Parathyroid adenoma (tissue), 2 donors: ENCODE measurements at regions not wholly inside any gene's neighbourhood (a gene's known extent, or its start where the extent isn't known, plus 50 kb on each side); places are given as distances from the start of the nearest gene placed in this dataset.

Source experiments
- H2AFZ ChIP-seq: fragments of 300-600 bp; sonication (generic); one replicate; pipeline ENCODE4 v1.7.0; 2017; ENCODE audit warnings: antibody characterized with exemption, mild to moderate bottlenecking
- H3K27ac ChIP-seq: fragments of 300-600 bp; sonication (generic); one replicate; pipeline ENCODE4 v1.7.0; 2017
- H3K27me3 ChIP-seq: fragments of 300-600 bp; sonication (generic); one replicate; pipeline ENCODE4 v1.7.0; 2017; ENCODE audit warnings: low read length; ENCODE audit not compliant: control insufficient read depth, insufficient read depth
- H3K36me3 ChIP-seq: fragments of 300-600 bp; sonication (generic); one replicate; pipeline ENCODE4 v1.7.0; 2017; ENCODE audit warnings: low read length; ENCODE audit not compliant: control insufficient read depth, insufficient read depth
- H3K4me1 ChIP-seq: fragments of 300-600 bp; sonication (generic); one replicate; pipeline ENCODE4 v1.7.0; 2017; ENCODE audit warnings: control low read depth
- H3K4me2 ChIP-seq: fragments of 300-600 bp; sonication (generic); one replicate; pipeline ENCODE4 v1.7.0; 2017; ENCODE audit warnings: low read length
- H3K4me3 ChIP-seq: fragments of 300-600 bp; sonication (generic); one replicate; pipeline ENCODE4 v1.7.0; 2017; ENCODE audit warnings: low read depth, low read length
- H3K79me2 ChIP-seq: fragments of 300-600 bp; sonication (generic); one replicate; pipeline ENCODE4 v1.7.0; 2017; ENCODE audit warnings: control low read depth
- H3K9ac ChIP-seq: fragments of 300-600 bp; sonication (generic); one replicate; pipeline ENCODE4 v1.7.0; 2017; ENCODE audit warnings: mild to moderate bottlenecking
- H3K9me3 ChIP-seq: fragments of 300-600 bp; sonication (generic); one replicate; pipeline ENCODE4 v1.7.0; 2017; ENCODE audit warnings: low read length; ENCODE audit not compliant: control insufficient read depth
- TF ChIP-seq, protein P1 (sequence below): fragments of 300-600 bp; sonication (generic); IDR thresholded peaks from one replicate; pipeline ENCODE4 v1.7.0; 2017; ENCODE audit warnings: antibody characterized with exemption, mild to moderate bottlenecking
- donor health status: primary hyperparathyroidism.

DNA sequence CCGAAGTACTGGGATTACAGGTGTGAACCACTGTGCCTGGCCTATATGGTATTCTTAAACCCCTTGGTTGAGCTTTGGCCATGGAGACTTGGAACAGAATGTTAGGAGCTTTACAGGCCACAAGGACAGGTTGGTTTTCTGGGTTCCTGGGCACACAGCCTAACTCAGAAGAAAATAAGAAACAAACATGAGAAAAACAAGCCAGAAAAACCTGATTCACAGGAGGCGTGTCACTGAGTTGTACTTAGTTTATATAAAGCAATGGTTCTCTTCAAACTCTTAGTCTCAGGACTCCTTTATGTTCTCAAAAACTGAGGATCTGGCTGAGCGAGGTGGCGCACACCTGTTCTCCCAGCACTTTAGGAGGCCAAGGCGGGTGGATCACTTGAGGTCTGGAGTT, 125.1 kb upstream of the SPATA13 start:
- Histone ChIP-seq H2AFZ (no peak overlapping the region), H3K79me2 (no peaks in the 10 kb centered on the region), H3K4me2 (peak overlapping the region; percentile 39), H3K4me1 (peaks cover 11% of the 10 kb centered on the region), H3K4me3 (no peak overlapping the region), H3K27me3 (no peaks in the 10 kb centered on the region), H3K9ac (no peak overlapping the region), H3K9me3 (no peaks in the 10 kb centered on the region), H3K36me3 (no peaks in the 10 kb centered on the region), H3K27ac (no peak overlapping the region)
- TF ChIP-seq, protein P1, sequence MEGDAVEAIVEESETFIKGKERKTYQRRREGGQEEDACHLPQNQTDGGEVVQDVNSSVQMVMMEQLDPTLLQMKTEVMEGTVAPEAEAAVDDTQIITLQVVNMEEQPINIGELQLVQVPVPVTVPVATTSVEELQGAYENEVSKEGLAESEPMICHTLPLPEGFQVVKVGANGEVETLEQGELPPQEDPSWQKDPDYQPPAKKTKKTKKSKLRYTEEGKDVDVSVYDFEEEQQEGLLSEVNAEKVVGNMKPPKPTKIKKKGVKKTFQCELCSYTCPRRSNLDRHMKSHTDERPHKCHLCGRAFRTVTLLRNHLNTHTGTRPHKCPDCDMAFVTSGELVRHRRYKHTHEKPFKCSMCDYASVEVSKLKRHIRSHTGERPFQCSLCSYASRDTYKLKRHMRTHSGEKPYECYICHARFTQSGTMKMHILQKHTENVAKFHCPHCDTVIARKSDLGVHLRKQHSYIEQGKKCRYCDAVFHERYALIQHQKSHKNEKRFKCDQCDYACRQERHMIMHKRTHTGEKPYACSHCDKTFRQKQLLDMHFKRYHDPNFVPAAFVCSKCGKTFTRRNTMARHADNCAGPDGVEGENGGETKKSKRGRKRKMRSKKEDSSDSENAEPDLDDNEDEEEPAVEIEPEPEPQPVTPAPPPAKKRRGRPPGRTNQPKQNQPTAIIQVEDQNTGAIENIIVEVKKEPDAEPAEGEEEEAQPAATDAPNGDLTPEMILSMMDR: no peak

DNA sequence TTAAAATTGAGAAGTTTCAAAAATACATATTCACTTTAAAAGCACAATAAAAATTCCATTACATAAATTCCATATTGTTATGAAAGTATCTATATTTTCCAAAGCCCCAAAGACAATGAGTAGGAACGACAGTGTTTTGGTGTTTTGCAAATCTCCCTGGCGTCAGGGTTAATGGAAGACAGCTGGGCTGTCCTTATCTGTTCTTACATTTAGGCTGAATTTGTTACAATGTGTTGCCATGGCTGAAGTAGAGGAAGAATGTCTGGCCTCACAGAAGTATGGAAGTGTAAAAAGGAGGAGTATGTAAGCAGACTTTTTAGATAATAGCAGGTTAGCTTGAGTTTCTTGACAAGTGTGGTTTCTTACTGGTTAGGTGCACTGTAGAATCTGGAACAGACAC, 124.4 kb upstream of the SPATA13 start:
- Histone ChIP-seq H3K4me2 (peak overlapping the region; percentile 1), H3K36me3 (no peaks in the 10 kb centered on the region), H3K4me3 (no peak overlapping the region), H3K27me3 (no peaks in the 10 kb centered on the region), H3K9ac (no peak overlapping the region), H2AFZ (no peak overlapping the region), H3K27ac (no peak overlapping the region), H3K4me1 (peaks cover 11% of the 10 kb centered on the region), H3K9me3 (no peaks in the 10 kb centered on the region), H3K79me2 (no peaks in the 10 kb centered on the region)
- TF ChIP-seq, protein P1: no peak

- Histone ChIP-seq H3K4me1 (peaks cover 9% of the 10 kb centered on the region), H3K9ac (no peak overlapping the region), H3K27ac (peak overlapping the region; percentile 32), H2AFZ (peak overlapping the region; percentile 46), H3K4me3 (no peak overlapping the region), H3K36me3 (no peaks in the 10 kb centered on the region), H3K79me2 (no peaks in the 10 kb centered on the region), H3K27me3 (no peaks in the 10 kb centered on the region), H3K9me3 (no peaks in the 10 kb centered on the region), H3K4me2 (no peak overlapping the region)
- TF ChIP-seq, protein P1: no peak
Measured at GRCh38 chr13:24038405-24038804, 122.1 kb upstream of the SPATA13 start.

DNA sequence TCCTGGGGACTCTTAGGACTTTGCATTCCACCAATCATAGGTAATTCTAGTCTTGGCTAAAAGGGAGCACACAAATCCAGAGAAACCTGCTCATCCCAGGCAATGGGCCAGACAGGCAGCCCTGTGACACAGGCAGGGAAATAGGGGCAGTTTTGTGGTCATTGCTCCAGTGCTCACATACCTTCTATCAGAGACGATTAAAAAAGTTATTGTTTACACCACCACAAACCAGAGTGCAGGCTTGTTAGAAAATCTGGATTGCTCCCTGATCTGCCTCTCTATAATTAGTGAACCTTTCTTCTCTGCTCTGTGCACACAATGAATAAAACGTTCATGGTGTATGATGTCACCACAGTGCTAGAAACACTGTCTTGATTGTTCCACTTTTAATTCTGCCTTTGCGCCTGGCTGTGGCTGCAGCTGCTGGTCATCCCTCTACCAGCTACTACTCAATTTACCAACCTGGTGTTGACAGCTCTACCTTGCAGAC, 121.6 kb upstream of the SPATA13 start:
- H3K27ac ChIP-seq: peak overlapping the region; percentile 32

More for the DNA sequence above, 121.6 kb upstream of the SPATA13 start:
- no peak overlapping the region for H3K4me3 ChIP-seq
- TF ChIP-seq, protein P1: no peak
- H3K9ac ChIP-seq: no peak overlapping the region
- H2AFZ ChIP-seq: no peak overlapping the region
- H3K9me3 ChIP-seq: no peaks in the 10 kb centered on the region
- H3K4me2 ChIP-seq: peak overlapping the region; percentile 12
- H3K4me1 ChIP-seq: peaks cover 4% of the 10 kb centered on the region
- H3K36me3 ChIP-seq: no peaks in the 10 kb centered on the region
- no peaks in the 10 kb centered on the region for H3K79me2 ChIP-seq
- no peaks in the 10 kb centered on the region for H3K27me3 ChIP-seq
